ENCODE measurements at regions not wholly inside any gene's neighbourhood (a gene's known extent, or its start where the extent isn't known, plus 50 kb on each side); places are given as distances from the start of the nearest gene placed in this dataset.

- peak; percentile 17 for DNase-seq (ENCODE audit: low spot score)
Observed at GRCh38 chr18:59961070-59961469, 61.3 kb downstream of the PMAIP1 start.

GRCh38 chr18:59960272-59960671 lies 60.5 kb downstream of the PMAIP1 start:
- no peak for DNase-seq (ENCODE audit: low spot score)

- no peak for DNase-seq (ENCODE audit: low spot score)
Observed at GRCh38 chr18:59959606-59960005, 59.8 kb downstream of the PMAIP1 start.

- peak; percentile 18 for DNase-seq (ENCODE audit: low spot score)
Observed at GRCh38 chr18:59959073-59959472, 59.3 kb downstream of the PMAIP1 start.

GRCh38 chr18:59957957-59958356 lies 58.2 kb downstream of the PMAIP1 start:
- DNase-seq (ENCODE audit: low spot score) = peak; percentile 88

GRCh38 chr18:59954755-59955156 lies 55.0 kb downstream of the PMAIP1 start:
- DNase-seq (ENCODE audit: low spot score) = no peak

- DNase-seq (ENCODE audit: low spot score) = no peak
Observed at GRCh38 chr18:59954241-59954640, 54.4 kb downstream of the PMAIP1 start.

Measured in hematopoietic multipotent progenitor cell treated with erythropoietin and hydrocortisone succinate and interleukin-3 and kit ligand, for 17 days (in vitro differentiated cells).